ENCODE measurements at regions not wholly inside any gene's neighbourhood (a gene's known extent, or its start where the extent isn't known, plus 50 kb on each side); places are given as distances from the start of the nearest gene placed in this dataset.

DNA sequence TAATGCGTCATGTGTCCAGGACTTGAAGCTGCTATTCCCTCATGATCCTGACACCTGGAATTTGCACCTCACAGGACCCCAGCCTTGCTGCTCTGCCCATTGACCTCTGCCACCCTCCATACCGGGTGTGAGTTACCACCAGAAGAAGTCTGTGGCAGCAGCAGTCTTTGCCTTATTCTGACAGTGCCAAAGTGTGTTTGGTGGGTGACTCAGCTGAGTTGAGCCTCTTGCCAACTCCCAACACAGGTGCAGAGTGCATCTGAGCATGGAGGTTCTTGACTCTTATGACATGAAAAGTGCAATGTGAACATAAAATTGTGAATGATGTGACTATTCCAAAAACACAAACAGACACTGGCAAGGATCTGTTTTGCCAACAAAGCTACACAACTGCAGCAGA lies 1166.5 kb upstream of the CDH18 start:
- TF ChIP-seq POLR2A (IDR thresholded peaks at IDR 0.05): no peak
- TF ChIP-seq, protein P1, sequence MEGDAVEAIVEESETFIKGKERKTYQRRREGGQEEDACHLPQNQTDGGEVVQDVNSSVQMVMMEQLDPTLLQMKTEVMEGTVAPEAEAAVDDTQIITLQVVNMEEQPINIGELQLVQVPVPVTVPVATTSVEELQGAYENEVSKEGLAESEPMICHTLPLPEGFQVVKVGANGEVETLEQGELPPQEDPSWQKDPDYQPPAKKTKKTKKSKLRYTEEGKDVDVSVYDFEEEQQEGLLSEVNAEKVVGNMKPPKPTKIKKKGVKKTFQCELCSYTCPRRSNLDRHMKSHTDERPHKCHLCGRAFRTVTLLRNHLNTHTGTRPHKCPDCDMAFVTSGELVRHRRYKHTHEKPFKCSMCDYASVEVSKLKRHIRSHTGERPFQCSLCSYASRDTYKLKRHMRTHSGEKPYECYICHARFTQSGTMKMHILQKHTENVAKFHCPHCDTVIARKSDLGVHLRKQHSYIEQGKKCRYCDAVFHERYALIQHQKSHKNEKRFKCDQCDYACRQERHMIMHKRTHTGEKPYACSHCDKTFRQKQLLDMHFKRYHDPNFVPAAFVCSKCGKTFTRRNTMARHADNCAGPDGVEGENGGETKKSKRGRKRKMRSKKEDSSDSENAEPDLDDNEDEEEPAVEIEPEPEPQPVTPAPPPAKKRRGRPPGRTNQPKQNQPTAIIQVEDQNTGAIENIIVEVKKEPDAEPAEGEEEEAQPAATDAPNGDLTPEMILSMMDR (IDR thresholded peaks at IDR 0.05): no peak
- no peak for TF ChIP-seq EP300 (IDR thresholded peaks at IDR 0.05)
